Inflammatory macrophage (primary cell): ENCODE measurements at regions not wholly inside any gene's neighbourhood (a gene's known extent, or its start where the extent isn't known, plus 50 kb on each side); places are given as distances from the start of the nearest gene placed in this dataset.

Experiments
- DNase-seq, 2 donors: peaks; one replicate each; pipeline ENCODE4 v3.0.0-alpha.2; 2020 to 2022

GRCh38 chr12:123100882-123101281 lies 50.0 kb downstream of the PITPNM2 start:
- DNase-seq, result no peak

- no peak for DNase-seq
These were observed 50.4 kb downstream of the PITPNM2 start for GRCh38 chr12:123100450-123100849.

GRCh38 chr12:123099560-123100192 lies 51.2 kb downstream of the PITPNM2 start:
- no peak for DNase-seq

- DNase-seq, result no peak
These were observed 52.1 kb downstream of the PITPNM2 start for GRCh38 chr12:123098780-123099179.

GRCh38 chr12:123097561-123098084 lies 53.3 kb downstream of the PITPNM2 start:
- DNase-seq, result no peak

- DNase-seq, result no peak
These were observed 54.1 kb downstream of the PITPNM2 start for GRCh38 chr12:123096741-123097140.

GRCh38 chr12:123096182-123096581 lies 54.7 kb downstream of the PITPNM2 start:
- DNase-seq, result no peak

GRCh38 chr12:123095078-123095881 lies 55.6 kb downstream of the PITPNM2 start:
- no peak for DNase-seq

- DNase-seq, result no peak
These were observed 56.4 kb downstream of the PITPNM2 start for GRCh38 chr12:123094349-123095077.

GRCh38 chr12:123092866-123093265 lies 58.0 kb downstream of the PITPNM2 start:
- no peak for DNase-seq

- peak; percentile 5 to 46 for DNase-seq
These were observed 59.4 kb downstream of the PITPNM2 start for GRCh38 chr12:123091230-123092150.

- DNase-seq, result peak; percentile 56 to 64
These were observed 61.1 kb downstream of the PITPNM2 start for GRCh38 chr12:123089631-123090353.

- DNase-seq, result peak; percentile 65 to 68
These were observed 61.8 kb downstream of the PITPNM2 start for GRCh38 chr12:123089140-123089539.

- DNase-seq, result no peak
These were observed 65.0 kb downstream of the PITPNM2 start for GRCh38 chr12:123085730-123086487.

- no peak for DNase-seq
These were observed 65.8 kb downstream of the PITPNM2 start for GRCh38 chr12:123085066-123085465.

GRCh38 chr12:123083661-123084571 lies 67.0 kb downstream of the PITPNM2 start:
- no peak for DNase-seq

- no peak for DNase-seq
These were observed 70.3 kb downstream of the PITPNM2 start for GRCh38 chr12:123080634-123081033.

GRCh38 chr12:123078531-123079155 lies 72.2 kb downstream of the PITPNM2 start:
- DNase-seq, result no peak

- DNase-seq, result no peak
These were observed 72.8 kb downstream of the PITPNM2 start for GRCh38 chr12:123078120-123078465.
